ENCODE measurements at regions not wholly inside any gene's neighbourhood (a gene's known extent, or its start where the extent isn't known, plus 50 kb on each side); places are given as distances from the start of the nearest gene placed in this dataset.

DNA sequence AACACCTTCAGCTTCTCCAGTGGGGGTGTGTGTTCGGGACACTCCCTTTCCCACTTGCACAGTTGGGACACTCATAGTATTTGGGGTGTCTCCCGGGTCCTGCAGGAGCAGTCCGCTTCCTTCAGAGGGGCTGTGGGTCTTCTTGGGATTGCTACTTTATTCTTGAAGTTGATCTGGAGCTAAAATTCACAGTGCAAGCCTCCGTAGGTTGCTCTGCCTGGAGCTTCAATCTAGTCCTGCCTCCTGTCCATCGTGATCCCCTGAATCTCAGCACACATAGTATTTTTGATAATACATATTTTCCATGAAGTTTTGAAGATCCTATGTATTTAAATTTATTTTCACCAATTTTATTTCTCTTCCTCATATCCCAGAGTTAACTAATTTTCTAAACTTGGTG is 902.1 kb downstream of the LTN1 start:
- no peak overlapping the region for H3K4me3 ChIP-seq (ENCODE audit: control extremely low read depth in 1 of 5, extremely low read depth in 1 of 5, insufficient read depth in 1 of 5, low read depth in 2 of 5, low read length in 4 of 5)
- H3K36me3 ChIP-seq (replicated peaks in 1 of 2; ENCODE audit: control extremely low read depth in 1 of 2, control insufficient read depth in 1 of 2, extremely low read depth in 1 of 2, insufficient read depth in 2 of 2, low read length in 1 of 2): no peaks in the 10 kb centered on the region
- H3K9me3 ChIP-seq (ENCODE audit: control extremely low read depth in 1 of 3, control insufficient read depth in 2 of 3, insufficient read depth in 1 of 3, low read length in 2 of 3): peaks cover 0 to 8% (median 0%) of the 10 kb centered on the region in 3 donors
- POLR2A ChIA-PET: no interaction called here
- no peak overlapping the region for H3K4me2 ChIP-seq (replicated peaks; ENCODE audit: low read depth, low read length, poor library complexity, severe bottlenecking)
- TF ChIP-seq, protein P1, sequence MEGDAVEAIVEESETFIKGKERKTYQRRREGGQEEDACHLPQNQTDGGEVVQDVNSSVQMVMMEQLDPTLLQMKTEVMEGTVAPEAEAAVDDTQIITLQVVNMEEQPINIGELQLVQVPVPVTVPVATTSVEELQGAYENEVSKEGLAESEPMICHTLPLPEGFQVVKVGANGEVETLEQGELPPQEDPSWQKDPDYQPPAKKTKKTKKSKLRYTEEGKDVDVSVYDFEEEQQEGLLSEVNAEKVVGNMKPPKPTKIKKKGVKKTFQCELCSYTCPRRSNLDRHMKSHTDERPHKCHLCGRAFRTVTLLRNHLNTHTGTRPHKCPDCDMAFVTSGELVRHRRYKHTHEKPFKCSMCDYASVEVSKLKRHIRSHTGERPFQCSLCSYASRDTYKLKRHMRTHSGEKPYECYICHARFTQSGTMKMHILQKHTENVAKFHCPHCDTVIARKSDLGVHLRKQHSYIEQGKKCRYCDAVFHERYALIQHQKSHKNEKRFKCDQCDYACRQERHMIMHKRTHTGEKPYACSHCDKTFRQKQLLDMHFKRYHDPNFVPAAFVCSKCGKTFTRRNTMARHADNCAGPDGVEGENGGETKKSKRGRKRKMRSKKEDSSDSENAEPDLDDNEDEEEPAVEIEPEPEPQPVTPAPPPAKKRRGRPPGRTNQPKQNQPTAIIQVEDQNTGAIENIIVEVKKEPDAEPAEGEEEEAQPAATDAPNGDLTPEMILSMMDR (IDR thresholded peaks at IDR 0.05): no peak
- no peak for TF ChIP-seq EZH2 (IDR thresholded peaks at IDR 0.05; ENCODE audit: borderline replicate concordance, insufficient read depth, low read depth, low read length, poor library complexity, severe bottlenecking)
- H3K27ac Mint-ChIP-seq: no peak overlapping the region
- no peaks in the 10 kb centered on the region for H3K27me3 Mint-ChIP-seq
- H3K4me3 Mint-ChIP-seq: no peak overlapping the region
- H3K27ac ChIP-seq (ENCODE audit: low read length in 2 of 2): no peak overlapping the region
- intact Hi-C loops (cut with micrococcal nuclease): no loop called here
- H4K20me1 ChIP-seq (ENCODE audit: control insufficient read depth, insufficient read depth, low read length, poor library complexity, severe bottlenecking): no peaks in the 10 kb centered on the region
- CTCF ChIA-PET: no interaction called here
- H3K9ac ChIP-seq (ENCODE audit: low read length): no peak overlapping the region
- no CpG with 5 or more reads among the region's 5 CpGs for WGBS (ENCODE audit: insufficient coverage)
- H3K27me3 ChIP-seq (replicated peaks in 1 of 4; ENCODE audit: control extremely low read depth in 1 of 4, control insufficient read depth in 3 of 4, insufficient read depth in 4 of 4, low read length in 3 of 4): no peaks in the 10 kb centered on the region
- no peaks in the 10 kb centered on the region for H3K4me1 ChIP-seq (ENCODE audit: control insufficient read depth in 2 of 2, insufficient read depth in 2 of 2, low read length in 2 of 2)
- H3K79me2 ChIP-seq (ENCODE audit: control insufficient read depth, insufficient read depth, low read length): no peaks in the 10 kb centered on the region
- H3K9me3 Mint-ChIP-seq (ENCODE audit: insufficient read depth): no peaks in the 10 kb centered on the region
- H2AFZ ChIP-seq (ENCODE audit: insufficient read depth, low read depth, low read length, poor library complexity, severe bottlenecking): no peak overlapping the region
- DNase-seq (no peak), ATAC-seq (ENCODE audit: low read depth) (no peak)
- no peaks in the 10 kb centered on the region for H3K4me1 Mint-ChIP-seq

DNA sequence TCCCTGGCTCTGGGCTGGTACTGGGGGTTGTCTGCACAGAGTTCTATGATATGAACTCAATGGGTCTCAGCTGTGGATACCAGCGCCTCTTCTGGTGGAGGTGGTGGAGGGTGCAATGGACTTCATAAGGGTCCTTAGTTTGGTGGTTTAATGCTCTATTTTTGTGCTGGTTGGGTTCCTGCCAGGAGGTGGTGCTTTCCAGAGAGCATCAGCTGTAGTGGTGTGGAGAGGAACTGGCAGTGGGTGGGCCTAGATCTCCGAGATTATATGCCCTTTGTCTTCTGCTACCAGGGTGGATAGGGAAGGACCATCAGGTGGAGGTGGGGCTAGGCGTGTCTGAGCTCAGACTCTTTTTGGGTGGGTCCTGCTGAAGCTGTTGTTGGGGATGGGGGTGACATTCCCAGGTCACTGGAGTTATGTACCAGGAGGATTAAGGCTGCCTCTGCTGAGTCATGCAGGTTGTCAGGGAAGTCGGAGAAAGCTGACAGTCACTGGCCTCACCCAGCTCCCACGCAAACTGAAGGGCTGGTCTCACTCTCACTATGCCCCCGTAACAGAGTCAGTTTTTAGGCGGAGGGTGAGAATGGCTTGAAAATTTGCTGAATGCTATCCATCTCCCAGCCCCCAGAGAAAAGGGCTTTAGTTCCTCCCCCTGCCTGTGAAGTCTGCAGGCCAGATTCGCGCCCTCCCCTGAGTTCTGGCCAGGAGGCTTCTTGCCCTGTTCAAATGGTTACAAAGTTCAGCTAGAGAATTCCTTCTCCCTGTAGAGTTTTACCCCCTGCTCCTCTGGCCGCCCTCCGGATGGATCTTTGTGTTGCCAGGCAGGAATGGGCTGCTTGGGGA is 902.9 kb downstream of the LTN1 start:
- no peaks in the 10 kb centered on the region for H3K4me1 ChIP-seq (ENCODE audit: control insufficient read depth in 2 of 2, insufficient read depth in 2 of 2, low read length in 2 of 2)
- H3K36me3 ChIP-seq (replicated peaks in 1 of 2; ENCODE audit: control extremely low read depth in 1 of 2, control insufficient read depth in 1 of 2, extremely low read depth in 1 of 2, insufficient read depth in 2 of 2, low read length in 1 of 2): no peaks in the 10 kb centered on the region
- Mint-ChIP-seq H3K4me1 (no peaks in the 10 kb centered on the region), H3K4me3 (no peak overlapping the region), H3K27ac (no peak overlapping the region), H3K27me3 (no peaks in the 10 kb centered on the region), H3K9me3 (ENCODE audit: insufficient read depth) (no peaks in the 10 kb centered on the region)
- H3K9me3 ChIP-seq (ENCODE audit: control extremely low read depth in 1 of 3, control insufficient read depth in 2 of 3, insufficient read depth in 1 of 3, low read length in 2 of 3): peaks cover 0 to 8% (median 0%) of the 10 kb centered on the region in 3 donors
- no peak overlapping the region for H3K9ac ChIP-seq (ENCODE audit: low read length)
- H4K20me1 ChIP-seq (ENCODE audit: control insufficient read depth, insufficient read depth, low read length, poor library complexity, severe bottlenecking): no peaks in the 10 kb centered on the region
- 89% methylated on average over 10 of the region's 11 CpGs for WGBS (ENCODE audit: insufficient coverage)
- no peak overlapping the region for H3K27ac ChIP-seq (ENCODE audit: low read length in 2 of 2)
- CTCF ChIA-PET: no interaction called here
- TF ChIP-seq, protein P1 (IDR thresholded peaks at IDR 0.05): no peak
- TF ChIP-seq EZH2 (IDR thresholded peaks at IDR 0.05; ENCODE audit: borderline replicate concordance, insufficient read depth, low read depth, low read length, poor library complexity, severe bottlenecking): no peak
- H3K79me2 ChIP-seq (ENCODE audit: control insufficient read depth, insufficient read depth, low read length): no peaks in the 10 kb centered on the region
- H2AFZ ChIP-seq (ENCODE audit: insufficient read depth, low read depth, low read length, poor library complexity, severe bottlenecking): no peak overlapping the region
- ATAC-seq (ENCODE audit: low read depth) (no peak), DNase-seq (no peak)
- no peaks in the 10 kb centered on the region for H3K27me3 ChIP-seq (replicated peaks in 1 of 4; ENCODE audit: control extremely low read depth in 1 of 4, control insufficient read depth in 3 of 4, insufficient read depth in 4 of 4, low read length in 3 of 4)
- H3K4me3 ChIP-seq (ENCODE audit: control extremely low read depth in 1 of 5, extremely low read depth in 1 of 5, insufficient read depth in 1 of 5, low read depth in 2 of 5, low read length in 4 of 5): no peak overlapping the region
- H3K4me2 ChIP-seq (replicated peaks; ENCODE audit: low read depth, low read length, poor library complexity, severe bottlenecking): no peak overlapping the region
- intact Hi-C loops (cut with micrococcal nuclease): no loop called here
- POLR2A ChIA-PET: no interaction called here
